Natural killer cell (primary cell): ENCODE measurements at regions not wholly inside any gene's neighbourhood (a gene's known extent, or its start where the extent isn't known, plus 50 kb on each side); places are given as distances from the start of the nearest gene placed in this dataset.

Source experiments
- ATAC-seq, 3 donors: fragments of 150-1000 bp in 2 of 3; fragments of 200-7000 bp in 1 of 3; cut with Tn5 transposase; 1 replicate in 1 of 3; 2 replicates in 2 of 3; pipeline ENCODE4 v1.10.0; 2021; ENCODE audit warnings: mild to moderate bottlenecking in 2 of 3, moderate library complexity in 2 of 3
- DNase-seq, 2 donors: peaks; one replicate each; pipeline versions ENCODE4 v3.0.0 to v3.0.0-alpha.2; 2013 to 2021; ENCODE audit warnings: mixed read lengths in 1 of 2
- H3K27ac ChIP-seq: one replicate; pipeline ENCODE4 v1.5.1; 2013; ENCODE audit warnings: mild to moderate bottlenecking, low read length
- H3K27me3 ChIP-seq: one replicate; pipeline ENCODE4 v1.6.1; 2013; ENCODE audit warnings: low read length; ENCODE audit not compliant: control insufficient read depth, insufficient read depth
- H3K36me3 ChIP-seq: one replicate; pipeline ENCODE4 v1.6.1; 2013; ENCODE audit warnings: low read length; ENCODE audit not compliant: control insufficient read depth, insufficient read depth
- H3K4me1 ChIP-seq: one replicate; pipeline ENCODE4 v1.6.1; 2013; ENCODE audit warnings: low read length; ENCODE audit not compliant: control insufficient read depth, insufficient read depth
- H3K4me3 ChIP-seq: one replicate; pipeline ENCODE4 v1.5.1; 2013; ENCODE audit warnings: low read length
- H3K9me3 ChIP-seq: one replicate; pipeline ENCODE4 v1.6.1; 2013; ENCODE audit warnings: low read length; ENCODE audit not compliant: control insufficient read depth, insufficient read depth
- H3K27ac Mint-ChIP-seq, 2 donors: one replicate each; pipeline ENCODE4 v1.8.0; 2022; ENCODE audit warnings: mild to moderate bottlenecking in 2 of 2, mixed read lengths in 2 of 2, moderate library complexity in 1 of 2
- H3K27me3 Mint-ChIP-seq, 2 donors: one replicate each; pipeline ENCODE4 v1.8.0; 2022; ENCODE audit warnings: low read depth in 2 of 2, mixed read lengths in 2 of 2
- H3K36me3 Mint-ChIP-seq: one replicate; pipeline ENCODE4 v1.8.0; 2022; ENCODE audit warnings: mixed read lengths
- H3K4me1 Mint-ChIP-seq, 2 donors: one replicate each; pipeline ENCODE4 v1.8.0; 2022; ENCODE audit warnings: mixed read lengths in 2 of 2
- H3K4me3 Mint-ChIP-seq: one replicate; pipeline ENCODE4 v1.8.0; 2022; ENCODE audit warnings: mild to moderate bottlenecking, moderate library complexity, mixed read lengths
- H3K9me3 Mint-ChIP-seq, 2 donors: one replicate each; pipeline ENCODE4 v1.8.0; 2022; ENCODE audit warnings: mixed read lengths in 2 of 2
- CTCF ChIP-seq: fragments of 200-600 bp; IDR thresholded peaks from one replicate; pipeline ENCODE4 v1.8.0; 2022; ENCODE audit warnings: antibody characterized with exemption
- WGBS: methylation state at CpG from one replicate; pipeline ENCODE4 v1.1.7; 2013; ENCODE audit warnings: missing lambda C conversion rate; ENCODE audit not compliant: insufficient coverage; 5-methylcytosine and 5-hydroxymethylcytosine counted together
- intact Hi-C: fragments of 100-400 bp; cut with micrococcal nuclease; formaldehyde crosslinking; loops from one replicate; pipeline ENCODE4 v1.14.2; 2022

DNA sequence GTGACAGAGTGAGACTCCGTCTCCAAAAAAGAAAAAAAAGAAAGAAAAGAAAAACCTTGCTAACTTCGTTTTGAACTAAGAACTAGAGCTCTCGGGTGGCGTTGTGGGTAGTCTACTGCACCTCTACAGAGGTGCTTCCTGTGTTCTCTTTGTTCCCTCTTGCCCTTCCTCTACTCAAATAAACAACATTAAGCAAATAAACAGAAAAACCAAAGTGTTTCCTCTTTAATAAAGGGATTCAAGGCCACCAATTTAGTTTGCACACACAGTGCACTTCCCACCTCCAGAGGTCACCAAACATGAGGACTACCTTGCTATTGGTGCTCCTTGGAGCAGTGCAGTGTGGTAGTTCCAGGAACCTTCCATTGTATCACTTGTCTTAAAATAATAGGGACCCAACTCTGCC lies 354.2 kb upstream of the TBL1XR1 start:
- DNase-seq: peak in 1 of 2 donors; percentile 40
- no peaks in the 10 kb centered on the region for H3K27me3 Mint-ChIP-seq
- peaks cover 23 to 24% of the 10 kb centered on the region in 2 donors for H3K4me1 Mint-ChIP-seq
- H3K36me3 Mint-ChIP-seq: no peaks in the 10 kb centered on the region
- H3K36me3 ChIP-seq: no peaks in the 10 kb centered on the region
- H3K9me3 Mint-ChIP-seq: no peaks in the 10 kb centered on the region
- H3K4me3 Mint-ChIP-seq: no peak overlapping the region
- no peak overlapping the region for H3K4me3 ChIP-seq
- H3K9me3 ChIP-seq: no peaks in the 10 kb centered on the region
- peak in 1 of 3 donors; percentile 35 for ATAC-seq
- H3K27ac ChIP-seq: no peak overlapping the region
- intact Hi-C loops: no loop called here
- TF ChIP-seq CTCF: no peak
- WGBS: 27% methylated on average over 4 of the region's 4 CpGs
- H3K27me3 ChIP-seq: no peaks in the 10 kb centered on the region
- H3K4me1 ChIP-seq: peaks cover 20% of the 10 kb centered on the region
- H3K27ac Mint-ChIP-seq: peak overlapping the region in 1 of 2 donors; percentile 62

- no peaks in the 10 kb centered on the region for H3K27me3 ChIP-seq
- no peaks in the 10 kb centered on the region for H3K9me3 Mint-ChIP-seq
- H3K27me3 Mint-ChIP-seq: no peaks in the 10 kb centered on the region
- H3K4me1 ChIP-seq: peaks cover 20% of the 10 kb centered on the region
- H3K27ac Mint-ChIP-seq: no peak overlapping the region
- no peak for ATAC-seq
- no peak for DNase-seq
- no peaks in the 10 kb centered on the region for H3K9me3 ChIP-seq
- no peaks in the 10 kb centered on the region for H3K36me3 ChIP-seq
- H3K27ac ChIP-seq: no peak overlapping the region
- no peaks in the 10 kb centered on the region for H3K36me3 Mint-ChIP-seq
- no peak overlapping the region for H3K4me3 Mint-ChIP-seq
- intact Hi-C loops: no loop called here
- TF ChIP-seq CTCF: no peak
- no CpG with 5 or more reads among the region's 1 CpG for WGBS
- peaks cover 23 to 24% of the 10 kb centered on the region in 2 donors for H3K4me1 Mint-ChIP-seq
- no peak overlapping the region for H3K4me3 ChIP-seq
These were observed 354.8 kb upstream of the TBL1XR1 start for GRCh38 chr3:177552051-177552450.

- 96% methylated on average over 2 of the region's 2 CpGs for WGBS
- Mint-ChIP-seq H3K36me3 (no peaks in the 10 kb centered on the region), H3K27ac (no peak overlapping the region), H3K4me1 (peaks cover 23 to 24% of the 10 kb centered on the region in 2 donors), H3K27me3 (no peaks in the 10 kb centered on the region), H3K4me3 (no peak overlapping the region), H3K9me3 (no peaks in the 10 kb centered on the region)
- ATAC-seq (no peak), DNase-seq (no peak)
- Histone ChIP-seq H3K4me3 (no peak overlapping the region), H3K27ac (no peak overlapping the region), H3K27me3 (no peaks in the 10 kb centered on the region), H3K4me1 (peaks cover 20% of the 10 kb centered on the region), H3K36me3 (no peaks in the 10 kb centered on the region), H3K9me3 (no peaks in the 10 kb centered on the region)
- intact Hi-C loops: no loop called here
- no peak for TF ChIP-seq CTCF
These were observed 355.7 kb upstream of the TBL1XR1 start for GRCh38 chr3:177553012-177553411.

DNA sequence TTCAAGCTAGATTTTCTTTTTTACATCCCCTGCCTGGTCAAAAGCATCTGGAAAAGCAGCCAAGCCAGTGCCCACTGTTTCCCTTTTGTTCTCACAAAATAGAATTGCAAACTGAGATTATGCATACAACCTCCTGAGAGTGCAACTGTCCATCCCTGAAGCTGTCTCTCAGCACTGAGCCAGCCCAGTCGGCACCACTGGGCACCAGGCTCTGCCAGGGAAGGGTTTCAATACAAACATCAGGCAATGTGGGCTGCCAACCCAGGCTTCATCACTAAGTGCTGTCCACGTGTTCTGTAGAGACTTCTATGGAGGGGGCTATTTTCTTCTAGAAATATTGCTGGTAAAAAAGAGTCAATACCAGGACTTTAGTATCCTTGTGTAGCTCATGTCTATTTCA lies 356.3 kb upstream of the TBL1XR1 start:
- H3K4me3 ChIP-seq: no peak overlapping the region
- H3K9me3 ChIP-seq: no peaks in the 10 kb centered on the region
- H3K36me3 Mint-ChIP-seq: no peaks in the 10 kb centered on the region
- WGBS: 100% methylated on average over 2 of the region's 2 CpGs
- H3K4me1 Mint-ChIP-seq: peaks cover 23 to 24% of the 10 kb centered on the region in 2 donors
- intact Hi-C loops: no loop called here
- H3K4me3 Mint-ChIP-seq: no peak overlapping the region
- H3K27me3 ChIP-seq: no peaks in the 10 kb centered on the region
- H3K9me3 Mint-ChIP-seq: no peaks in the 10 kb centered on the region
- TF ChIP-seq CTCF: no peak
- DNase-seq (no peak), ATAC-seq (no peak)
- peaks cover 20% of the 10 kb centered on the region for H3K4me1 ChIP-seq
- H3K27me3 Mint-ChIP-seq: no peaks in the 10 kb centered on the region
- H3K27ac ChIP-seq: no peak overlapping the region
- no peaks in the 10 kb centered on the region for H3K36me3 ChIP-seq
- no peak overlapping the region for H3K27ac Mint-ChIP-seq
